ENCODE measurements at regions not wholly inside any gene's neighbourhood (a gene's known extent, or its start where the extent isn't known, plus 50 kb on each side); places are given as distances from the start of the nearest gene placed in this dataset.
"Not testable (repeated sequence)": the region's sequence is repeated elsewhere in the genome, so short reads cannot be mapped to it uniquely, and the experiment has no call there.

GRCh38 chr7:86437951-86438450 lies 205.7 kb upstream of the GRM3 start:
- no peaks in the 10 kb centered on the region for H3K4me1 ChIP-seq
- H3K4me3 ChIP-seq: no peak overlapping the region
- H3K36me3 ChIP-seq: no peaks in the 10 kb centered on the region
- H3K9me3 ChIP-seq: no peaks in the 10 kb centered on the region
- no peak overlapping the region for H3K27ac ChIP-seq
- intact Hi-C loops (cut with DNase I; ENCODE audit: low total_unique reads): no loop called here
- no peak for DNase-seq
- H3K27me3 ChIP-seq: no peaks in the 10 kb centered on the region
- TF ChIP-seq, protein P1, sequence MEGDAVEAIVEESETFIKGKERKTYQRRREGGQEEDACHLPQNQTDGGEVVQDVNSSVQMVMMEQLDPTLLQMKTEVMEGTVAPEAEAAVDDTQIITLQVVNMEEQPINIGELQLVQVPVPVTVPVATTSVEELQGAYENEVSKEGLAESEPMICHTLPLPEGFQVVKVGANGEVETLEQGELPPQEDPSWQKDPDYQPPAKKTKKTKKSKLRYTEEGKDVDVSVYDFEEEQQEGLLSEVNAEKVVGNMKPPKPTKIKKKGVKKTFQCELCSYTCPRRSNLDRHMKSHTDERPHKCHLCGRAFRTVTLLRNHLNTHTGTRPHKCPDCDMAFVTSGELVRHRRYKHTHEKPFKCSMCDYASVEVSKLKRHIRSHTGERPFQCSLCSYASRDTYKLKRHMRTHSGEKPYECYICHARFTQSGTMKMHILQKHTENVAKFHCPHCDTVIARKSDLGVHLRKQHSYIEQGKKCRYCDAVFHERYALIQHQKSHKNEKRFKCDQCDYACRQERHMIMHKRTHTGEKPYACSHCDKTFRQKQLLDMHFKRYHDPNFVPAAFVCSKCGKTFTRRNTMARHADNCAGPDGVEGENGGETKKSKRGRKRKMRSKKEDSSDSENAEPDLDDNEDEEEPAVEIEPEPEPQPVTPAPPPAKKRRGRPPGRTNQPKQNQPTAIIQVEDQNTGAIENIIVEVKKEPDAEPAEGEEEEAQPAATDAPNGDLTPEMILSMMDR (IDR thresholded peaks at IDR 0.05): no peak

DNA sequence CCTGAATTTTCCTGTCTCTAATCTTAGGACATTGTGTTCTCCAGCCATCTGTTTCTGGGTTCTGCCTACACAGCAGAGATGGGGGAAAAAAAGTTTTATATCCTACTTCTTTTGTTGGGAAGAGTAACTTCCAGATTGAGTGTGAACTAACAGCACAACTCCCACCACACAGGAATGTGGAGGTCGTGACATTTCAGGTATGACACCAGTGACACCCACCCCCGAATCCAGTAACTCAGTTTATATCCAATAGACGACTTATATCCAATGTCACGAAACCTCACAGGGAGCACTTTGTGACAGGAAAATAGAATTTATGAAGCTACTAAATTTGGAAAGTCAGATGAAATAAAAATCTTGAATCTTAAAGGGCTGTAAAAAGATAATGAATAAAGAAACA lies 211.9 kb upstream of the GRM3 start:
- DNase-seq: no peak
- TF ChIP-seq, protein P1 (IDR thresholded peaks at IDR 0.05): no peak
- H3K9me3 ChIP-seq: no peaks in the 10 kb centered on the region
- H3K4me1 ChIP-seq: no peaks in the 10 kb centered on the region
- intact Hi-C loops (cut with DNase I; ENCODE audit: low total_unique reads): no loop called here
- H3K36me3 ChIP-seq: no peaks in the 10 kb centered on the region
- no peaks in the 10 kb centered on the region for H3K27me3 ChIP-seq
- no peak overlapping the region for H3K4me3 ChIP-seq
- H3K27ac ChIP-seq: no peak overlapping the region

DNA sequence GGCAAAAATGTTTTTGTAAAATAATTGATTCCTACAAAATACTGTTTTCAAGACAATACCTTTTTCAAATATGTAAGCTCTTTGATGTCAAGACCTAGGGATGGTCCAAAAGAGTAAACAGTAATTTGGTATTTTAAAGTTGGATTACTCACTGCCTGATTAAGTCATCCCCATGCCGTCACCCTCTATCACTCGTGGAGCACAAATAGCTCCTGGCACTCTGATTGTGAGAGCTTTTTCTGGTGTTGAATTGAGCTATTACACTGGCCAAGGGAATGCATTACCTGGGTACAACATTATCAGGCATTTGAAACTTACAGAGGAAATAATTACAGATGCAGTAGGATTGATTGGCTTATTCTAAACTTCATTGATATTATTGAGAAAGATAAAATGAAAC lies 231.9 kb upstream of the GRM3 start:
- no peaks in the 10 kb centered on the region for H3K36me3 ChIP-seq
- TF ChIP-seq, protein P1 (IDR thresholded peaks at IDR 0.05): no peak
- H3K27me3 ChIP-seq: no peaks in the 10 kb centered on the region
- no peak overlapping the region for H3K4me3 ChIP-seq
- H3K4me1 ChIP-seq: no peaks in the 10 kb centered on the region
- intact Hi-C loops (cut with DNase I; ENCODE audit: low total_unique reads): no loop called here
- DNase-seq: no peak
- no peak overlapping the region for H3K27ac ChIP-seq
- H3K9me3 ChIP-seq: no peaks in the 10 kb centered on the region

DNA sequence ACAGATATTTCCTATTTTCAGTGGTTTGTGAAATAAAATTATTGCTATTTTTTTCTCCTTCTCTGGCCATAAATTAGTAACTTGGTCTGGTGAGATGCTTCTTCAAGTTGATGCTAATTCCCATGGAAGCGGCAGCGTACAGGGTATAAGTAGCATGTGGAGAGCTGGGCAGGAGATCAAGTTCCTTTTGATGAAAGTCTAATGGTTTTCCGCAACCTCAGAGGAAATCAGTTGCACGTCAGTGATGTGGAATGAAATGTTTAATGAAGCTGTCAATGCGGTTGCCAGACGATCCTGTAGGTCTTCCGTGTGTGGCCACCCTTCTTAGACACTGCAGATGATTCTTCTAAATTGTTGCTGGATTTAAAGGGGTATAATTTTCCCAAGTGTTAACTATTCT lies 236.4 kb upstream of the GRM3 start:
- intact Hi-C loops (cut with DNase I; ENCODE audit: low total_unique reads): no loop called here
- Histone ChIP-seq H3K9me3 (no peaks in the 10 kb centered on the region), H3K27me3 (no peaks in the 10 kb centered on the region), H3K36me3 (no peaks in the 10 kb centered on the region), H3K27ac (no peak overlapping the region), H3K4me1 (no peaks in the 10 kb centered on the region), H3K4me3 (no peak overlapping the region)
- TF ChIP-seq, protein P1 (IDR thresholded peaks at IDR 0.05): no peak
- no peak for DNase-seq

- intact Hi-C loops (cut with DNase I; ENCODE audit: low total_unique reads): no loop called here
- TF ChIP-seq, protein P1 (IDR thresholded peaks at IDR 0.05): no peak
- no peak overlapping the region for H3K4me3 ChIP-seq
- no peaks in the 10 kb centered on the region for H3K4me1 ChIP-seq
- peaks cover 0 to 12% (median 0%) of the 10 kb centered on the region in 3 donors for H3K9me3 ChIP-seq
- DNase-seq: no peak
- no peaks in the 10 kb centered on the region for H3K36me3 ChIP-seq
- H3K27me3 ChIP-seq: no peaks in the 10 kb centered on the region
- no peak overlapping the region for H3K27ac ChIP-seq
Measured at GRCh38 chr7:86391813-86392212, 251.9 kb upstream of the GRM3 start.

- intact Hi-C loops (cut with DNase I; ENCODE audit: low total_unique reads): not testable (repeated sequence)
Measured at GRCh38 chr7:86375602-86376001, 268.1 kb upstream of the GRM3 start.

More at GRCh38 chr7:86375602-86376001, 268.1 kb upstream of the GRM3 start:
- H3K9me3 ChIP-seq, H3K4me3 ChIP-seq, H3K27me3 ChIP-seq, H3K36me3 ChIP-seq, DNase-seq, H3K27ac ChIP-seq, H3K4me1 ChIP-seq: not testable (repeated sequence)
